Gastrocnemius medialis (tissue), 4 donors: ENCODE measurements at regions not wholly inside any gene's neighbourhood (a gene's known extent, or its start where the extent isn't known, plus 50 kb on each side); places are given as distances from the start of the nearest gene placed in this dataset.

Source experiments
- ATAC-seq, 2 donors: fragments of 150-250 bp; one replicate each; pipeline ENCODE4 v1.9.1; 2016
- DNase-seq, 2 donors: peaks; one replicate each; pipeline ENCODE4 v3.0.0-alpha.2; 2019
- H3K27ac ChIP-seq, 4 donors: fragments of 200-600 bp; sonication (generic); 1 replicate in 1 of 4; 2 replicates in 3 of 4; pipeline ENCODE4 v1.5.1; 2016 to 2018; ENCODE audit warnings: mild to moderate bottlenecking in 2 of 4, moderate library complexity in 1 of 4
- H3K27me3 ChIP-seq, 3 donors: fragments of 200-600 bp; sonication (generic) in 2 of 3; 1 replicate in 1 of 3; 2 replicates in 2 of 3; pipeline versions ENCODE4 v1.5.1 to v1.6.0; 2016 to 2019; ENCODE audit warnings: mild to moderate bottlenecking in 1 of 3, moderate library complexity in 1 of 3
- H3K36me3 ChIP-seq, 2 donors: fragments of 200-600 bp; sonication (generic) in 1 of 2; one replicate each; pipeline ENCODE4 v1.5.1; 2017 to 2018
- H3K4me1 ChIP-seq, 2 donors: fragments of 200-600 bp; sonication (generic) in 1 of 2; one replicate each; pipeline ENCODE4 v1.5.1; 2016 to 2017; ENCODE audit warnings: mild to moderate bottlenecking in 2 of 2
- H3K4me3 ChIP-seq, 4 donors: fragments of 200-600 bp; sonication (generic) in 3 of 4; 1 replicate in 1 of 4; 2 replicates in 3 of 4; pipeline ENCODE4 v1.5.1; 2016 to 2019; ENCODE audit warnings: mild to moderate bottlenecking in 2 of 4
- H3K9me3 ChIP-seq, 3 donors: fragments of 200-600 bp; sonication (generic) in 2 of 3; 1 replicate in 1 of 3; 2 replicates in 2 of 3; pipeline ENCODE4 v1.5.1; 2016 to 2019
- POLR2A ChIP-seq, 2 donors: fragments of 450-650 bp; IDR thresholded peaks; one replicate each; pipeline ENCODE4 v1.6.1; 2017; ENCODE audit warnings: antibody characterized with exemption in 2 of 2, mild to moderate bottlenecking in 2 of 2, moderate library complexity in 2 of 2
- in situ Hi-C, 4 donors: fragments of 200-750 bp; cut with MboI; loops; one replicate each; pipeline versions ENCODE4 v1.15.0 to v1.8.0; 2017; ENCODE audit warnings: low sequenced_read_pairs in 4 of 4
- intact Hi-C: fragments of 100-400 bp; cut with DNase I; formaldehyde crosslinking; loops from one replicate; pipeline ENCODE4 v1.15.1; 2023; ENCODE audit warnings: low total_unique reads
- TF ChIP-seq, protein P1 (sequence below), 5 experiments: fragments of 450-650 bp in 3 of 5; fragments of 200-600 bp in 2 of 5; sonication (generic) in 2 of 5; IDR thresholded peaks in 4 of 5; conservative IDR thresholded peaks in 1 of 5; 1 replicate in 4 of 5; 2 replicates in 1 of 5; pipeline ENCODE4 v1.5.1; 2016 to 2019; ENCODE audit warnings: antibody characterized with exemption in 5 of 5, mild to moderate bottlenecking in 3 of 5, moderate library complexity in 3 of 5

DNA sequence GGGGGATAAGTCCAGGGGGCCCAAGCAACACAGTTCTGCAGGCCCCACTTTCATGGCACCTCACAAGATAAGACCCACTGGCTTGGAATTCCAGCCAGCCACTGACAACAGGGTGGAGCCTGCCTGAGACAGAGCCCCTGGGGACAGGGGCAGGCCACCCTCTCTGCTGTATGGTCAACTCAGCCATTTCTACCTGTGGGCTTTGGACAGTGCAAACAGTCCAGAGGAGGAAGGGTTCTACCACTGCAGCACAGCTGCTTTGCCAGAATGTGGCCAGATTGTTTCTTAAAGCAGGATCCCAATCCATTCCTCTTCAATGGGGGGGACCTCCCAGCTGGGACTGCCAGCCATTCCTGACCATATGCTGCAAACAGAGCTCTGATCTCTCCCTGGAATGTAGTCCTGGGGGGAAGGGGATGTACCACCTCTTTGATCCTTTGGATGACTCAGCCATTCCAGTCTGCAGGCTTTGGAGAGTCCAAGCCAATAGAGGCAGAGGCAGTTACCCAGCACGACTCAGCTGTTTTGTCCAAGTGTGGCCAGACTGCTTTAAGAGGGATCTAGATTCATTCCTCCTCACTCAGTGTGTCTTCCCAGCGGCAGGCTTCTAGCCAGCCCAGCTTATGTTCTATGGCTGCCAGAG is 842.2 kb downstream of the EPHA7 start:
- TF ChIP-seq, protein P1, sequence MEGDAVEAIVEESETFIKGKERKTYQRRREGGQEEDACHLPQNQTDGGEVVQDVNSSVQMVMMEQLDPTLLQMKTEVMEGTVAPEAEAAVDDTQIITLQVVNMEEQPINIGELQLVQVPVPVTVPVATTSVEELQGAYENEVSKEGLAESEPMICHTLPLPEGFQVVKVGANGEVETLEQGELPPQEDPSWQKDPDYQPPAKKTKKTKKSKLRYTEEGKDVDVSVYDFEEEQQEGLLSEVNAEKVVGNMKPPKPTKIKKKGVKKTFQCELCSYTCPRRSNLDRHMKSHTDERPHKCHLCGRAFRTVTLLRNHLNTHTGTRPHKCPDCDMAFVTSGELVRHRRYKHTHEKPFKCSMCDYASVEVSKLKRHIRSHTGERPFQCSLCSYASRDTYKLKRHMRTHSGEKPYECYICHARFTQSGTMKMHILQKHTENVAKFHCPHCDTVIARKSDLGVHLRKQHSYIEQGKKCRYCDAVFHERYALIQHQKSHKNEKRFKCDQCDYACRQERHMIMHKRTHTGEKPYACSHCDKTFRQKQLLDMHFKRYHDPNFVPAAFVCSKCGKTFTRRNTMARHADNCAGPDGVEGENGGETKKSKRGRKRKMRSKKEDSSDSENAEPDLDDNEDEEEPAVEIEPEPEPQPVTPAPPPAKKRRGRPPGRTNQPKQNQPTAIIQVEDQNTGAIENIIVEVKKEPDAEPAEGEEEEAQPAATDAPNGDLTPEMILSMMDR (IDR thresholded peaks at IDR 0.05 in 4 of 5, conservative IDR thresholded peaks at IDR 0.05 in 1 of 5): no peak
- no peak for TF ChIP-seq POLR2A (IDR thresholded peaks at IDR 0.05)
- in situ Hi-C loops (no loop called here), intact Hi-C loops (no loop called here)
- H3K27ac ChIP-seq: no peak overlapping the region
- H3K4me3 ChIP-seq: no peak overlapping the region
- no peaks in the 10 kb centered on the region for H3K36me3 ChIP-seq
- no peak for DNase-seq
- H3K9me3 ChIP-seq: no peaks in the 10 kb centered on the region
- no peaks in the 10 kb centered on the region for H3K27me3 ChIP-seq
- ATAC-seq: no peak
- no peaks in the 10 kb centered on the region for H3K4me1 ChIP-seq

DNA sequence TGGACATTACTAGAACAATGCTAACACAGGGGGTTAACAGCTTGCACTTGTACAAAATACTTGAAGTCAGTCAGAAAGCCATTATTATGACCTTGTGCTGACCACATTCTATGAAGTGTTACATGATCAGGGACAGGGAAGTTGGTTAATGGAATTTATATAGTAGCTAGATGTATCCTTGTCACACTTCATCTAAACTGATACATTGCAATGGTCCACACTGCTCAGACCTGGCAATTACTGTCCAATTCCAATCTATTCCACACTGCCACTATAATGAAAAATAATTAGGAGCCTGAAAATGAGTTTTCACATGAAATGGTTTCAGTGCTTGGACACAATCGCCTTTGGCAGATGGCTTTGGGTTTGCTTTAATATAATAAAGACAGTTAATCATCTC is 850.8 kb downstream of the EPHA7 start:
- H3K4me1 ChIP-seq: no peaks in the 10 kb centered on the region
- H3K9me3 ChIP-seq: no peaks in the 10 kb centered on the region
- TF ChIP-seq POLR2A (IDR thresholded peaks at IDR 0.05): no peak
- TF ChIP-seq, protein P1 (IDR thresholded peaks at IDR 0.05 in 4 of 5, conservative IDR thresholded peaks at IDR 0.05 in 1 of 5): no peak
- intact Hi-C loops: no loop called here
- H3K4me3 ChIP-seq: no peak overlapping the region
- DNase-seq: no peak
- H3K27me3 ChIP-seq: no peaks in the 10 kb centered on the region
- no peak overlapping the region for H3K27ac ChIP-seq
- in situ Hi-C loops: no loop called here
- H3K36me3 ChIP-seq: no peaks in the 10 kb centered on the region
- ATAC-seq: no peak

DNA sequence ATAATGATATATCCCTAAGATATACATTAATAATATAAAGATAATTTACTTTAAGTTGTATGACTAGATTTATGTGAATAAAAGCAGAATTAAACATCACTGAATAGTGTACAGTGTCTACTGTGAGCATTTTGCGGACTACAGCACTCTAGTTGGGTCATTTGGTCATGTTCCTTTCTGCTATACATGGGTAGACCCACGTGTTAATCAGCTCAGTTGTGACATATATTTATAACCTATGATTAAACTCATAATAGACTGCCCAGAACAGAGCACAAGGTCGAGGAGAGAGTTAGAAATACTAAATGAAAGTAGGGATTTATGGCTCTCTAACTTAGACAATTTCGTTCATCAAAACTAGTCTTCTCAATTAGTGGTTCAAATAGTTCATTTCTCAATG is 852.7 kb downstream of the EPHA7 start:
- no peaks in the 10 kb centered on the region for H3K4me1 ChIP-seq
- no peaks in the 10 kb centered on the region for H3K27me3 ChIP-seq
- no peaks in the 10 kb centered on the region for H3K9me3 ChIP-seq
- no peak overlapping the region for H3K4me3 ChIP-seq
- intact Hi-C loops: no loop called here
- no peaks in the 10 kb centered on the region for H3K36me3 ChIP-seq
- no peak overlapping the region for H3K27ac ChIP-seq
- no peak for ATAC-seq
- no peak for DNase-seq
- no peak for TF ChIP-seq POLR2A (IDR thresholded peaks at IDR 0.05)
- TF ChIP-seq, protein P1 (IDR thresholded peaks at IDR 0.05 in 4 of 5, conservative IDR thresholded peaks at IDR 0.05 in 1 of 5): no peak
- in situ Hi-C loops: no loop called here

DNA sequence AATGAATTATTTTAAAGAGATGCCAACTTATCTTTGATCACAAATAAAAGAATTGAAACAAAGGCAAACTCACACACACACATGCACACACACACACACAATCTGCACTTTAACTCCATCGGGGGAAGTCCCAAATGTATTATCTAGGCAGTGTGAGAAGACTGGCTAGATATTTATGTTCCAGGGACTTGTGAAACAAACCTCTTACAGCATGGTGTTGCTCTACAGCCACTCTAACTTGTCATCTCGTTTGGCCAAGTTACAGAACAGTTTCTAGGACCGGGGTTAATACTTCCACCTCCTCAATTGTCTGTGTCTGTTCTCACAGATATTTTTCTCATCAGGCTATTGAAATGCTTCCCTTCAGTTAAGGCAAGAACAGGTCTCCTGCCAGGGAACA is 855.0 kb downstream of the EPHA7 start:
- no peak for ATAC-seq
- in situ Hi-C loops: no loop called here

More for the DNA sequence above, 855.0 kb downstream of the EPHA7 start:
- intact Hi-C loops: no loop called here
- TF ChIP-seq POLR2A (IDR thresholded peaks at IDR 0.05): no peak
- TF ChIP-seq, protein P1 (IDR thresholded peaks at IDR 0.05 in 4 of 5, conservative IDR thresholded peaks at IDR 0.05 in 1 of 5): no peak
- no peak overlapping the region for H3K4me3 ChIP-seq
- H3K36me3 ChIP-seq: no peaks in the 10 kb centered on the region
- H3K27me3 ChIP-seq: no peaks in the 10 kb centered on the region
- H3K4me1 ChIP-seq: no peaks in the 10 kb centered on the region
- H3K27ac ChIP-seq: no peak overlapping the region
- no peaks in the 10 kb centered on the region for H3K9me3 ChIP-seq
- DNase-seq: no peak
